ENCODE measurements at regions not wholly inside any gene's neighbourhood (a gene's known extent, or its start where the extent isn't known, plus 50 kb on each side); places are given as distances from the start of the nearest gene placed in this dataset.

DNA sequence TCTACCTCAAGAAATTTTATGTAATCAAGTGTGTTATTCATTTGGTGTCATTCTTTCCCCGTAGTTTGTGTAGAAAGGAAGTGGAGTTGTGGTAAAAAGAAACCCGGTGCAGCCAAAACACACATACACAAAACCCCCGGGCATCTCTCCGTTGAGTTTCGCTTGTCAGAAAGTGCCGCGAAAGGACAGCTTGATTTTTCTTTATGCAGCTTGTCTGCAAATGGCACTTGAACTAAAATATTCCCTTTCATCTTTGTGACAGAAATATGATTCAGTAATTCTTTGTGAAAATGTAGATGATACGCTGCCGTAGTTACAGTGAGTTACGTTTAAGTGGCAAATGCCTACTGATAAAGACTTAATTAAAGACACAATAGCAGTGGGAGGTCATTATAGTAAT lies 268.8 kb upstream of the SPRED2 start:
- TF ChIP-seq, protein P1, sequence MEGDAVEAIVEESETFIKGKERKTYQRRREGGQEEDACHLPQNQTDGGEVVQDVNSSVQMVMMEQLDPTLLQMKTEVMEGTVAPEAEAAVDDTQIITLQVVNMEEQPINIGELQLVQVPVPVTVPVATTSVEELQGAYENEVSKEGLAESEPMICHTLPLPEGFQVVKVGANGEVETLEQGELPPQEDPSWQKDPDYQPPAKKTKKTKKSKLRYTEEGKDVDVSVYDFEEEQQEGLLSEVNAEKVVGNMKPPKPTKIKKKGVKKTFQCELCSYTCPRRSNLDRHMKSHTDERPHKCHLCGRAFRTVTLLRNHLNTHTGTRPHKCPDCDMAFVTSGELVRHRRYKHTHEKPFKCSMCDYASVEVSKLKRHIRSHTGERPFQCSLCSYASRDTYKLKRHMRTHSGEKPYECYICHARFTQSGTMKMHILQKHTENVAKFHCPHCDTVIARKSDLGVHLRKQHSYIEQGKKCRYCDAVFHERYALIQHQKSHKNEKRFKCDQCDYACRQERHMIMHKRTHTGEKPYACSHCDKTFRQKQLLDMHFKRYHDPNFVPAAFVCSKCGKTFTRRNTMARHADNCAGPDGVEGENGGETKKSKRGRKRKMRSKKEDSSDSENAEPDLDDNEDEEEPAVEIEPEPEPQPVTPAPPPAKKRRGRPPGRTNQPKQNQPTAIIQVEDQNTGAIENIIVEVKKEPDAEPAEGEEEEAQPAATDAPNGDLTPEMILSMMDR (CRISPR knock-in tag; IDR thresholded peaks at IDR 0.05) = no peak
- no peak for TF ChIP-seq BRD4 (CRISPR knock-in tag; IDR thresholded peaks at IDR 0.05)
- TF ChIP-seq, protein P2, sequence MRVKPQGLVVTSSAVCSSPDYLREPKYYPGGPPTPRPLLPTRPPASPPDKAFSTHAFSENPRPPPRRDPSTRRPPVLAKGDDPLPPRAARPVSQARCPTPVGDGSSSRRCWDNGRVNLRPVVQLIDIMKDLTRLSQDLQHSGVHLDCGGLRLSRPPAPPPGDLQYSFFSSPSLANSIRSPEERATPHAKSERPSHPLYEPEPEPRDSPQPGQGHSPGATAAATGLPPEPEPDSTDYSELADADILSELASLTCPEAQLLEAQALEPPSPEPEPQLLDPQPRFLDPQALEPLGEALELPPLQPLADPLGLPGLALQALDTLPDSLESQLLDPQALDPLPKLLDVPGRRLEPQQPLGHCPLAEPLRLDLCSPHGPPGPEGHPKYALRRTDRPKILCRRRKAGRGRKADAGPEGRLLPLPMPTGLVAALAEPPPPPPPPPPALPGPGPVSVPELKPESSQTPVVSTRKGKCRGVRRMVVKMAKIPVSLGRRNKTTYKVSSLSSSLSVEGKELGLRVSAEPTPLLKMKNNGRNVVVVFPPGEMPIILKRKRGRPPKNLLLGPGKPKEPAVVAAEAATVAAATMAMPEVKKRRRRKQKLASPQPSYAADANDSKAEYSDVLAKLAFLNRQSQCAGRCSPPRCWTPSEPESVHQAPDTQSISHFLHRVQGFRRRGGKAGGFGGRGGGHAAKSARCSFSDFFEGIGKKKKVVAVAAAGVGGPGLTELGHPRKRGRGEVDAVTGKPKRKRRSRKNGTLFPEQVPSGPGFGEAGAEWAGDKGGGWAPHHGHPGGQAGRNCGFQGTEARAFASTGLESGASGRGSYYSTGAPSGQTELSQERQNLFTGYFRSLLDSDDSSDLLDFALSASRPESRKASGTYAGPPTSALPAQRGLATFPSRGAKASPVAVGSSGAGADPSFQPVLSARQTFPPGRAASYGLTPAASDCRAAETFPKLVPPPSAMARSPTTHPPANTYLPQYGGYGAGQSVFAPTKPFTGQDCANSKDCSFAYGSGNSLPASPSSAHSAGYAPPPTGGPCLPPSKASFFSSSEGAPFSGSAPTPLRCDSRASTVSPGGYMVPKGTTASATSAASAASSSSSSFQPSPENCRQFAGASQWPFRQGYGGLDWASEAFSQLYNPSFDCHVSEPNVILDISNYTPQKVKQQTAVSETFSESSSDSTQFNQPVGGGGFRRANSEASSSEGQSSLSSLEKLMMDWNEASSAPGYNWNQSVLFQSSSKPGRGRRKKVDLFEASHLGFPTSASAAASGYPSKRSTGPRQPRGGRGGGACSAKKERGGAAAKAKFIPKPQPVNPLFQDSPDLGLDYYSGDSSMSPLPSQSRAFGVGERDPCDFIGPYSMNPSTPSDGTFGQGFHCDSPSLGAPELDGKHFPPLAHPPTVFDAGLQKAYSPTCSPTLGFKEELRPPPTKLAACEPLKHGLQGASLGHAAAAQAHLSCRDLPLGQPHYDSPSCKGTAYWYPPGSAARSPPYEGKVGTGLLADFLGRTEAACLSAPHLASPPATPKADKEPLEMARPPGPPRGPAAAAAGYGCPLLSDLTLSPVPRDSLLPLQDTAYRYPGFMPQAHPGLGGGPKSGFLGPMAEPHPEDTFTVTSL (CRISPR knock-in tag; IDR thresholded peaks at IDR 0.05; ENCODE audit: borderline replicate concordance) = no peak
- no peak for TF ChIP-seq RFX1 (IDR thresholded peaks at IDR 0.05)
- no peak for TF ChIP-seq TAF1 (CRISPR knock-in tag; IDR thresholded peaks at IDR 0.05)
- no peak for TF ChIP-seq ZNF766 (CRISPR knock-in tag; IDR thresholded peaks at IDR 0.05; ENCODE audit: borderline replicate concordance)
- TF ChIP-seq, protein P3, sequence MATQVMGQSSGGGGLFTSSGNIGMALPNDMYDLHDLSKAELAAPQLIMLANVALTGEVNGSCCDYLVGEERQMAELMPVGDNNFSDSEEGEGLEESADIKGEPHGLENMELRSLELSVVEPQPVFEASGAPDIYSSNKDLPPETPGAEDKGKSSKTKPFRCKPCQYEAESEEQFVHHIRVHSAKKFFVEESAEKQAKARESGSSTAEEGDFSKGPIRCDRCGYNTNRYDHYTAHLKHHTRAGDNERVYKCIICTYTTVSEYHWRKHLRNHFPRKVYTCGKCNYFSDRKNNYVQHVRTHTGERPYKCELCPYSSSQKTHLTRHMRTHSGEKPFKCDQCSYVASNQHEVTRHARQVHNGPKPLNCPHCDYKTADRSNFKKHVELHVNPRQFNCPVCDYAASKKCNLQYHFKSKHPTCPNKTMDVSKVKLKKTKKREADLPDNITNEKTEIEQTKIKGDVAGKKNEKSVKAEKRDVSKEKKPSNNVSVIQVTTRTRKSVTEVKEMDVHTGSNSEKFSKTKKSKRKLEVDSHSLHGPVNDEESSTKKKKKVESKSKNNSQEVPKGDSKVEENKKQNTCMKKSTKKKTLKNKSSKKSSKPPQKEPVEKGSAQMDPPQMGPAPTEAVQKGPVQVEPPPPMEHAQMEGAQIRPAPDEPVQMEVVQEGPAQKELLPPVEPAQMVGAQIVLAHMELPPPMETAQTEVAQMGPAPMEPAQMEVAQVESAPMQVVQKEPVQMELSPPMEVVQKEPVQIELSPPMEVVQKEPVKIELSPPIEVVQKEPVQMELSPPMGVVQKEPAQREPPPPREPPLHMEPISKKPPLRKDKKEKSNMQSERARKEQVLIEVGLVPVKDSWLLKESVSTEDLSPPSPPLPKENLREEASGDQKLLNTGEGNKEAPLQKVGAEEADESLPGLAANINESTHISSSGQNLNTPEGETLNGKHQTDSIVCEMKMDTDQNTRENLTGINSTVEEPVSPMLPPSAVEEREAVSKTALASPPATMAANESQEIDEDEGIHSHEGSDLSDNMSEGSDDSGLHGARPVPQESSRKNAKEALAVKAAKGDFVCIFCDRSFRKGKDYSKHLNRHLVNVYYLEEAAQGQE (IDR thresholded peaks at IDR 0.05; ENCODE audit: borderline replicate concordance in 1 of 2, low read depth in 1 of 2, low read length in 2 of 2) = no peak
- TF ChIP-seq MIER3 (CRISPR knock-in tag; IDR thresholded peaks at IDR 0.05; ENCODE audit: borderline replicate concordance) = no peak
- no peak for TF ChIP-seq ZNF256 (CRISPR knock-in tag; conservative IDR thresholded peaks at IDR 0.05)
- TF ChIP-seq RFX3 (CRISPR knock-in tag; IDR thresholded peaks at IDR 0.05) = no peak
- no peak for TF ChIP-seq ZBTB7A (CRISPR knock-in tag; IDR thresholded peaks at IDR 0.05)
- no peak for TF ChIP-seq EZH2 (conservative IDR thresholded peaks at IDR 0.05; ENCODE audit: low read depth, low read length)
